Psoas muscle (tissue), 7 donors: ENCODE measurements at regions not wholly inside any gene's neighbourhood (a gene's known extent, or its start where the extent isn't known, plus 50 kb on each side); places are given as distances from the start of the nearest gene placed in this dataset.

Experiments used
- ATAC-seq, 4 donors: fragments of 200-7000 bp; cut with Tn5 transposase; one replicate each; pipeline ENCODE4 v1.9.1; 2020; ENCODE audit warnings: moderate library complexity in 3 of 4, mild to moderate bottlenecking in 2 of 4
- DNase-seq, 2 donors: peaks; one replicate each; pipeline ENCODE4 v3.0.0-alpha.2; 2020
- H3K27ac ChIP-seq: fragments of 200-600 bp; one replicate; pipeline ENCODE4 v1.8.0; 2022
- H3K27me3 ChIP-seq, 3 donors: fragments of 200-600 bp in 1 of 3; one replicate each; pipeline versions ENCODE4 v1.6.1 to v1.8.0; 2013 to 2022; ENCODE audit warnings: low read length in 2 of 3, mild to moderate bottlenecking in 2 of 3, moderate library complexity in 1 of 3; ENCODE audit not compliant: insufficient read depth in 3 of 3
- H3K36me3 ChIP-seq, 2 donors: fragments of 200-600 bp in 1 of 2; one replicate each; pipeline versions ENCODE4 v1.6.1 to v1.8.0; 2013 to 2022; ENCODE audit warnings: low read depth in 1 of 2, mild to moderate bottlenecking in 1 of 2, moderate library complexity in 1 of 2; ENCODE audit not compliant: insufficient read depth in 1 of 2
- H3K4me1 ChIP-seq: fragments of 200-600 bp; one replicate; pipeline ENCODE4 v1.8.0; 2022
- H3K4me3 ChIP-seq: fragments of 200-600 bp; one replicate; pipeline ENCODE4 v1.8.0; 2022; ENCODE audit warnings: mild to moderate bottlenecking
- H3K9me3 ChIP-seq: fragments of 200-600 bp; one replicate; pipeline ENCODE4 v1.8.0; 2022
- WGBS, 3 donors: extraction: QIAGEN DNeasy Blood & Tissue Kit; methylation state at CpG; one replicate each; pipeline versions ENCODE4 v1.1.6 to v1.1.7; 2013; 5-methylcytosine and 5-hydroxymethylcytosine counted together
- intact Hi-C, 2 donors: fragments of 100-400 bp; cut with DNase I; formaldehyde crosslinking; loops; one replicate each; pipeline versions ENCODE4 v1.11.0 to v1.14.2; 2022
- TF ChIP-seq, protein P1 (sequence below): fragments of 200-600 bp; IDR thresholded peaks from one replicate; pipeline ENCODE4 v1.8.0; 2022; ENCODE audit warnings: antibody characterized with exemption
- donor health status: healthy with polysubstance abuse.
- donor health status: DM: no; HTN: no; CAD: no; lungs with moderate emphysema.
- donor health status: Bipolar disorder and iron deficiency.
- donor health status: healthy.
- donor health status: DM: yes; HTN: yes; CAD: no.
- donor health status: DM: no; HTN: no; CAD: no.
- donor health status: DM: yes; HTN: yes; CAD: no.

DNA sequence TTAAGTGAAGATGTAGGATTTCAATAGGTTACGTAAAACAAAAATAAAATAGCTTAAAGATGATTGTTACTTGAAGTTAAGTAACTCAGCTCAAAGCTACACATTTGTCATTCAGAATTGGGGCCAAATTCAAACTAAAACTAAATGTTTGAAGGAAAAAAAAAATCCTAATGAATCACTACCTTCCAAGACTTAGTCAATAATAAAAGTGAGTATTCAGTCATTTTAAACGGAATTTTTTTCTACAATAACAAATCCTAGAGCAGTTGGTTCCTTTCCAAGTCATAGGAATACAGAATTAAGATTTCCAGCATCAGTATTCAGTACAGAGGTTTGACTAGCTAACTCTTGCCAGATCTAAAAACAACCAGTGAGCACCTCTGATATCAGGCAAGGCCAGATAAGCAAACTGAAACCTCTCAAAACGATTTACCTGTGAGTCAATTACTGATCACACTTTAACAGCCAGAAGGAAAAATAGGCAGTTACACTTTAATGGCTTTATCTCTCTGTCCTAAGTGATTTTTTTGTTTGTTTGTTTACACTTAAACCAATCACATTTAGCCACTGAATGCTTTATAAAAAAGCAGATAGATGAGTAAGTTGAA is 669.8 kb upstream of the ANKRD30A start:
- ATAC-seq (no peak), DNase-seq (no peak)
- Histone ChIP-seq H3K36me3 (no peaks in the 10 kb centered on the region), H3K9me3 (no peaks in the 10 kb centered on the region), H3K4me3 (no peak overlapping the region), H3K27me3 (no peaks in the 10 kb centered on the region), H3K27ac (no peak overlapping the region), H3K4me1 (no peaks in the 10 kb centered on the region)
- TF ChIP-seq, protein P1, sequence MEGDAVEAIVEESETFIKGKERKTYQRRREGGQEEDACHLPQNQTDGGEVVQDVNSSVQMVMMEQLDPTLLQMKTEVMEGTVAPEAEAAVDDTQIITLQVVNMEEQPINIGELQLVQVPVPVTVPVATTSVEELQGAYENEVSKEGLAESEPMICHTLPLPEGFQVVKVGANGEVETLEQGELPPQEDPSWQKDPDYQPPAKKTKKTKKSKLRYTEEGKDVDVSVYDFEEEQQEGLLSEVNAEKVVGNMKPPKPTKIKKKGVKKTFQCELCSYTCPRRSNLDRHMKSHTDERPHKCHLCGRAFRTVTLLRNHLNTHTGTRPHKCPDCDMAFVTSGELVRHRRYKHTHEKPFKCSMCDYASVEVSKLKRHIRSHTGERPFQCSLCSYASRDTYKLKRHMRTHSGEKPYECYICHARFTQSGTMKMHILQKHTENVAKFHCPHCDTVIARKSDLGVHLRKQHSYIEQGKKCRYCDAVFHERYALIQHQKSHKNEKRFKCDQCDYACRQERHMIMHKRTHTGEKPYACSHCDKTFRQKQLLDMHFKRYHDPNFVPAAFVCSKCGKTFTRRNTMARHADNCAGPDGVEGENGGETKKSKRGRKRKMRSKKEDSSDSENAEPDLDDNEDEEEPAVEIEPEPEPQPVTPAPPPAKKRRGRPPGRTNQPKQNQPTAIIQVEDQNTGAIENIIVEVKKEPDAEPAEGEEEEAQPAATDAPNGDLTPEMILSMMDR: no peak
- intact Hi-C loops: no loop called here
- WGBS, 3 donors: 52 to 55% (median 53%) methylated on average over 3 of the region's 3 CpGs

DNA sequence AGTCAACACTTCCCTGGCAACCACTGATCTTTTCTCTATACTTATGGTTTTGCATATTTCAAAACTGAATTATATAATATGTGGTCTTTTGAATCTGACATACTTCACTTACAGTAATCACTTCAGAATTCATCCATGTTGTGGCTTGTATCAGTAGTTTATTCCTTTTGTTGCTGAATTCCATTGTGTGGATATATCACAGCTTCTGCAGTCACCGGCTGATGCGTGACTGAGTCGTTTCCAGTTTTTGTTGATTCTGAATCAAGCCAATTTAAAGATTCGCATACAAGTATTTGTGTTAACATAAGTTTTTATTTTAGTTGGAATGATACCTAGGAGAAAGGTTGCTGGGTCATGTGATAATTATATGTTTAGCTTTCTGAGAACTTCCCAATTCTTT is 672.5 kb upstream of the ANKRD30A start:
- Histone ChIP-seq H3K27me3 (no peaks in the 10 kb centered on the region), H3K4me1 (no peaks in the 10 kb centered on the region), H3K9me3 (no peaks in the 10 kb centered on the region), H3K4me3 (no peak overlapping the region), H3K27ac (no peak overlapping the region), H3K36me3 (no peaks in the 10 kb centered on the region)
- intact Hi-C loops: no loop called here
- TF ChIP-seq, protein P1: no peak
- DNase-seq: no peak
- 72 to 87% (median 74%) methylated on average over 4 of the region's 4 CpGs for WGBS, 3 donors
- ATAC-seq: no peak

DNA sequence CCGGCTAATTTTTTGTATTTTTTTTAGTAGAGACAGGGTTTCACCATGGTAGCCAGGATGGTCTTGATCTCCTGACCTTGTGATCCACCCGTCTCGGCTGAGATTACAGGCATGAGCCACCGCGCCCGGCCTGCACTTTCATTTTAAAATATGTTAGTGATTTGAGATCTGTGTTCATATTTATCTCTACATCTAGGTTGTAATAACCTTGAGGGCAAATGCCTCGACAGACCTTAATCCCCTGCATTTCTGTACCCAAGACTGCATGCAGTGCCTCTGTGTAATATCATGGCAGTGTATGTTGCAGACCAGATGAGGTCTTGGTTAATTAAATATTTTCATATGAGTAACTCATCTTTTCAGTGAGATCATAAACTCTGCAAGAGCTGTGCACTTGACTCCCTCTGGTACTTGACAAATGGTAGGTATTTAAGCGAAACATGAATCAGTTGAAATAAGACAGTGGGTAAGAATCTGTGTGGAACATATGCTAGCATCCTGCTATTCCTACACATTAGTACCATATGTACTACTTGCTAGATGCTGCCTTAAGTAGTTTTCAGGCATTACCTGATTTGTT is 673.9 kb upstream of the ANKRD30A start:
- TF ChIP-seq, protein P1: no peak
- H3K4me1 ChIP-seq: no peaks in the 10 kb centered on the region
- DNase-seq (no peak), ATAC-seq (no peak)
- no peaks in the 10 kb centered on the region for H3K36me3 ChIP-seq
- intact Hi-C loops: no loop called here
- H3K27ac ChIP-seq: no peak overlapping the region
- no peak overlapping the region for H3K4me3 ChIP-seq
- no peaks in the 10 kb centered on the region for H3K27me3 ChIP-seq
- 93% methylated on average over 8 of the region's 8 CpGs for WGBS, 3 donors
- H3K9me3 ChIP-seq: no peaks in the 10 kb centered on the region

DNA sequence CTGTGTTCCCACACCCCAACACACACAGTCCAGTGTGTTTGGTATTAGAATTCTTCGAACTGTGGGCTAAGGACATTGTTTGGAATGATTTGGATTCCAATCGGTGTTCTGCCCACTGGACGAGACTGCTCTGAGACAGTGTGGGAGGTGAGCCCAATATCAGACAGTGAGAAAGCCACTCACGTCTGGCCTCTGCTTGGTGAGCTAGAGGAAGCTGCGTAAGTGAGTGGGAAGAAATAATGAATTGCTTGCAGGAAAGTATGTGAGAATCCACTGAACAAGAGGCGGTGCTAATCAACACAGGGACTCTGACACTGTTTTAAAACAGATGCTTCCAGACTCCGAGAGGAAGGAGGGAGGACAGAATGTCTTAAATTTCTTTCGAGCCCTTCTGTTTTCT is 675.0 kb upstream of the ANKRD30A start:
- intact Hi-C loops: no loop called here
- no peaks in the 10 kb centered on the region for H3K27me3 ChIP-seq
- ATAC-seq (no peak), DNase-seq (no peak)
- H3K27ac ChIP-seq: no peak overlapping the region
- WGBS, 3 donors: 32 to 37% (median 34%) methylated on average over 8 of the region's 8 CpGs
- TF ChIP-seq, protein P1: no peak
- no peaks in the 10 kb centered on the region for H3K9me3 ChIP-seq
- no peak overlapping the region for H3K4me3 ChIP-seq
- H3K36me3 ChIP-seq: no peaks in the 10 kb centered on the region
- no peaks in the 10 kb centered on the region for H3K4me1 ChIP-seq
